ENCODE measurements at regions not wholly inside any gene's neighbourhood (a gene's known extent, or its start where the extent isn't known, plus 50 kb on each side); places are given as distances from the start of the nearest gene placed in this dataset.
A peak's percentile ranks its signal among the peaks of the same experiment; 100 is the strongest.

- Histone ChIP-seq H3K4me1 (ENCODE audit: control insufficient read depth, low read length) (peaks cover 22% of the 10 kb centered on the region), H3K9me3 (ENCODE audit: control insufficient read depth, insufficient read depth, low read length) (no peaks in the 10 kb centered on the region), H3F3A (ENCODE audit: control insufficient read depth, insufficient read depth) (no peaks in the 10 kb centered on the region), H3K4me2 (ENCODE audit: low read length) (no peak overlapping the region), H3K9me2 (replicated peaks; ENCODE audit: control insufficient read depth, low read length) (no peaks in the 10 kb centered on the region), H3K4me3 (ENCODE audit: low read length) (no peak overlapping the region), H3K27ac (ENCODE audit: low read depth, low read length) (no peak overlapping the region), H3K27me3 (ENCODE audit: control insufficient read depth, low read length) (peaks cover 6% of the 10 kb centered on the region), H3K36me3 (ENCODE audit: control insufficient read depth, low read length) (no peaks in the 10 kb centered on the region), H3K79me2 (ENCODE audit: control insufficient read depth, low read length) (no peaks in the 10 kb centered on the region), H4K20me1 (ENCODE audit: control insufficient read depth, insufficient read depth, low read depth, low read length) (no peaks in the 10 kb centered on the region)
- TF ChIP-seq CTCF (IDR thresholded peaks at IDR 0.05; ENCODE audit: low read depth, low read length, poor library complexity, severe bottlenecking) (no peak), EZH2phosphoT487 (IDR thresholded peaks at IDR 0.05; ENCODE audit: borderline replicate concordance, low read length) (no peak)
Measured at GRCh38 chr20:39107741-39108140, 145.6 kb downstream of the DHX35 start.

DNA sequence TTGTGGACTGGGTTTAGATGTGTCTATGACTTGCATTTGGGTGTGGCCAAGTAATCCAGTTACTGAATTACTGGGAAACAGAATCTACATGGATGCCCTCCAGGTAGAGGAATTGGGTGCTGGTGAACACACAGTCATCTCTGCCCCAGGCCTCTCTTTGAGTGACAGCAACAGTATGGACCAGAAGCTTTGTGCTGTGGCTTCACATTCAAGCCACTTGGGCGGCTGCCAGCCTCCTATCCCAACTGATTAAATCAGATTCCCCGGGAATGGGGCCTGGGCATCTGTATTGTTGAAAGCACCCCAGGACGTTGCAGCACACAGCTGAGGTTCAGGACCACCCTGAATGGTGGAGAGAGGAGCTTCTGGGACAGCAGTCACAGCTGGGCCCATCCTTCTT is 144.6 kb downstream of the DHX35 start:
- Histone ChIP-seq H3K9me3 (ENCODE audit: control insufficient read depth, insufficient read depth, low read length) (no peaks in the 10 kb centered on the region), H3K27ac (ENCODE audit: low read depth, low read length) (no peak overlapping the region), H3K4me2 (ENCODE audit: low read length) (no peak overlapping the region), H3K79me2 (ENCODE audit: control insufficient read depth, low read length) (no peaks in the 10 kb centered on the region), H3F3A (ENCODE audit: control insufficient read depth, insufficient read depth) (no peaks in the 10 kb centered on the region), H3K36me3 (ENCODE audit: control insufficient read depth, low read length) (no peaks in the 10 kb centered on the region), H3K4me3 (ENCODE audit: low read length) (no peak overlapping the region), H3K4me1 (ENCODE audit: control insufficient read depth, low read length) (peaks cover 14% of the 10 kb centered on the region), H4K20me1 (ENCODE audit: control insufficient read depth, insufficient read depth, low read depth, low read length) (no peaks in the 10 kb centered on the region), H3K9me2 (replicated peaks; ENCODE audit: control insufficient read depth, low read length) (no peaks in the 10 kb centered on the region), H3K27me3 (ENCODE audit: control insufficient read depth, low read length) (peaks cover under 1% of the 10 kb centered on the region)
- TF ChIP-seq CTCF (IDR thresholded peaks at IDR 0.05; ENCODE audit: low read depth, low read length, poor library complexity, severe bottlenecking) (no peak), EZH2phosphoT487 (IDR thresholded peaks at IDR 0.05; ENCODE audit: borderline replicate concordance, low read length) (no peak)

GRCh38 chr20:39105551-39105950 is 143.4 kb downstream of the DHX35 start:
- Histone ChIP-seq H3K27ac (ENCODE audit: low read depth, low read length) (no peak overlapping the region), H3K4me2 (ENCODE audit: low read length) (no peak overlapping the region), H3K27me3 (ENCODE audit: control insufficient read depth, low read length) (no peaks in the 10 kb centered on the region; the same call in 1 of the 2 replicates)

More at GRCh38 chr20:39105551-39105950, 143.4 kb downstream of the DHX35 start:
- H4K20me1 ChIP-seq (ENCODE audit: control insufficient read depth, insufficient read depth, low read depth, low read length), result no peaks in the 10 kb centered on the region
- H3K4me3 ChIP-seq (ENCODE audit: low read length), result no peak overlapping the region
- no peaks in the 10 kb centered on the region for H3F3A ChIP-seq (ENCODE audit: control insufficient read depth, insufficient read depth)
- no peaks in the 10 kb centered on the region for H3K9me2 ChIP-seq (replicated peaks; ENCODE audit: control insufficient read depth, low read length)
- peaks cover 4% of the 10 kb centered on the region for H3K4me1 ChIP-seq (ENCODE audit: control insufficient read depth, low read length)
- TF ChIP-seq CTCF (IDR thresholded peaks at IDR 0.05; ENCODE audit: low read depth, low read length, poor library complexity, severe bottlenecking), result peak; percentile 50
- no peak for TF ChIP-seq EZH2phosphoT487 (IDR thresholded peaks at IDR 0.05; ENCODE audit: borderline replicate concordance, low read length)
- no peaks in the 10 kb centered on the region for H3K36me3 ChIP-seq (ENCODE audit: control insufficient read depth, low read length)
- no peaks in the 10 kb centered on the region for H3K79me2 ChIP-seq (ENCODE audit: control insufficient read depth, low read length)
- no peaks in the 10 kb centered on the region for H3K9me3 ChIP-seq (ENCODE audit: control insufficient read depth, insufficient read depth, low read length)

All from DOHH2 (cell line).